Head of caudate nucleus (tissue), 42 donors: ENCODE measurements at regions not wholly inside any gene's neighbourhood (a gene's known extent, or its start where the extent isn't known, plus 50 kb on each side); places are given as distances from the start of the nearest gene placed in this dataset.
"Not testable (repeated sequence)": the region's sequence is repeated elsewhere in the genome, so short reads cannot be mapped to it uniquely, and the experiment has no call there.

Experiments used
- DNase-seq, 42 donors: peaks; one replicate each; pipeline versions ENCODE4 v3.0.0 to v3.0.0-alpha.2; 2020 to 2021; ENCODE audit warnings: mixed read lengths in 7 of 42
- intact Hi-C: fragments of 100-400 bp; cut with DNase I; formaldehyde crosslinking; loops from one replicate; pipeline ENCODE4 v1.15.0; 2022

- no peak for DNase-seq
- intact Hi-C loops, result no loop called here
Measured at GRCh38 chr14:48113713-48114112, 438.3 kb upstream of the MDGA2 start.

DNA sequence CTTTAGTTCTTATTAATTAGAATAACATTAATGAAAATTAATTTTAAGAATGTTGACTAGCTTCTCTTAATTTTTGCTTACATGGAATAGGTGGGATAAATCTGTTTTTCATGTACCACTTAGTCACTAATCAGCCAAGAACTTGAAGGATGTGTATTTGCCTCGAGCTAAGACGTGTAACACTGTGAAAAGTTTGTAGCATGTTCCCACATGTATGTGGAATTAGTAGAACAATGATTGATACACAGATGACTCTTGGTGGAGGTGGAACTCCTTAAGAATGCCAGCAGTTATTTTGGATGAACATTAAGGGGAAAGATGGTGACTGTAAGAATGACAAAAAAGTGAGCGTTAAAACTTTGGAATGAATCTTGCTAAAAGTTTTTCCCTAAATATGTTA, 435.7 kb upstream of the MDGA2 start:
- DNase-seq, result no peak
- intact Hi-C loops, result no loop called here

DNA sequence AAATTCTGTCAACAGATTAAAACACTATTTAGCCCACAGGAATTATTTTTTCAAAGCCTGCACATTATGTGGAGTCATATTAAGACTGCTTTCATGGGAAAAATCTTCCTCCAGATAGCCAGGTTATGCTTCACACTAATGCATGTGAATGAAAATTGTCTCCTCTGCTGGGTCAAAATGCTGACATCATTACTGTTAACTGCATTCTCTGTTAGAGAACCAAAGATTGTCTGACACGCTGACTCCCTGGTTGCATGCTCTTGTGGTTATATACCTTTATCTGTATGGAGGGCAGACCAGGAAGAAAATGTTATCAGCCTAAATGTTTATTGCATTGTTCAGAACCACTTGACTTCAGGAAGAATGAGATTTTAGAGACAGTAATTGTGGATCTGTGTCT, 432.2 kb upstream of the MDGA2 start:
- intact Hi-C loops, result no loop called here
- DNase-seq, result no peak

DNA sequence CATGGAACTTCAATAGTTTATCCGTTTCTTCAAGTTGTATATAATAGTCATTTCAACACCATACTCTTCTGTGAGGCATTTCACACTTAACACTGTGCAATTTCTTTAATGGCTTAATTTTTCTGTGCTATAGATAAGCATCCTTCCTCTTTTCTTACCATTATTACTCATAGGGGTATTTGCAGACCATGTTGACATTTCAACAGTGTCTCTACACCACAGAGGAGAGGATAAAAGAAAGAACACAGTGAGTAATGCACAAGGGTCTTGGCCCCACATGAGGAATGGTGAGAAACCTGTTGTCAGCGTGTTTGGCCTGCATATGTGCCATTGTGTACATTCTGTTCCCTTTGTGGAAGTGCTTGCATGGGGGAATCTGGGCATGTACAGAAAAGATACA, 421.5 kb upstream of the MDGA2 start:
- intact Hi-C loops, result no loop called here

DNA sequence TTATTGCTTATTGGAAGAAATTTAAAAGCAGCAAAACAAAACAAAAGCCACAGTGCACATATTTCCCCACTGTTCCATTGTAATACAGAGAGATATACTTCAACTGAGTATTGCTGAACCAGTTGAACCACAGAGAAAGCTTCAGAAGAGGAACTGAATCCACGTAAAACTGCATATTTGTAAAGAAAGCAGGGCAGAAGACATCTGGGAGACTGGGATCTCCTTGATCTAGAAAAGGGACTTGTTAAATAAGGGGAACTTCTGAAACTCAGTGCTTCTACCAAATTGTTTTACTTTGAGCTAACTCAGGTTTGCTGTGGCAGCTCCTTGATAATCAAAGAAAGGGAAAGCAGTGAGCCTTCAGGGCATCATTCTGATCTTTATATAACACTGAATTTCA, 411.1 kb upstream of the MDGA2 start:
- intact Hi-C loops, result no loop called here
- no peak for DNase-seq

More for the DNA sequence above, 421.5 kb upstream of the MDGA2 start:
- DNase-seq, result no peak

- intact Hi-C loops, result no loop called here
- no peak for DNase-seq
Measured at GRCh38 chr14:48075487-48075886, 400.1 kb upstream of the MDGA2 start.

DNA sequence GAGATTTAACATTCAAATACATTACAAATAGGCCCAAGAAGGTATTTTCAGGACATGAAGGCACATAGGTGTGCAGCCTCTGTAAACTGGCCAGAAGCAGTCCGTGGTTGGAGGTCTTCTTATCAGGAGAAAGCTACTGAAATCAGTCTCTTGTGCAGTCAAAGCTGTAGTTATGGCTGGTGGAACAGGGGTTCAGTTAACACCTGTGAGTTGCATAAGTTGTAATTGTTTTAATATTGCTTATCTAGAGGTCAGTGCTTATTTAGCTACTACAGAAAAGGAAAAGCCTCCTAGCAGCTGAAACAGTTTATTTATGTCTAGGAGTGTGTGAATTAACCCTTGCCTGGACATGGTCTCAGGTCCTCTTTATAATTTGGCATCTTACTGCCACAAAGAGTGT, 377.6 kb upstream of the MDGA2 start:
- intact Hi-C loops, result no loop called here
- DNase-seq, result no peak

GRCh38 chr14:48035836-48036235, 360.4 kb upstream of the MDGA2 start:
- intact Hi-C loops, result no loop called here
- DNase-seq, result no peak

- intact Hi-C loops, result no loop called here
- DNase-seq, result no peak
Measured at GRCh38 chr14:48027115-48027514, 351.7 kb upstream of the MDGA2 start.

DNA sequence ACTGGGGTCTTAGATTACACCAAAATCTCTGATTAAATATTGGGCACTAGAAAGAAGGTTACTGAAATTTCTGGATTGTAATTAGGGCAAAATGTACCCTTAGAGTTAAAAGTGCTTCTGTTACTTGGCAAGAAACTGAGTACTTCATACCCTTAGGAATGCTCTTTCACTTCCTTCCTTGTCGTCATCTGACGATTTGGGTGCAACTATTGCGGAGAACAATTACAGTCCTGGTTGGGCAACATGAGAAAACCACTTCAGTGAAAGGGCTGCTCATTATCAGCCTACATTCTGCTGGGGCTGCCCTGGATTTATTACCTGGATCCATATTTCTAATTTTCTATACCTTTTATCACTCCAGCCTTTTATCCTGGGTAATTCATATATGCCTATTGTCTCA, 348.5 kb upstream of the MDGA2 start:
- no peak for DNase-seq
- intact Hi-C loops, result no loop called here

- intact Hi-C loops, DNase-seq: not testable (repeated sequence)
Measured at GRCh38 chr14:48011484-48011883, 336.1 kb upstream of the MDGA2 start.

DNA sequence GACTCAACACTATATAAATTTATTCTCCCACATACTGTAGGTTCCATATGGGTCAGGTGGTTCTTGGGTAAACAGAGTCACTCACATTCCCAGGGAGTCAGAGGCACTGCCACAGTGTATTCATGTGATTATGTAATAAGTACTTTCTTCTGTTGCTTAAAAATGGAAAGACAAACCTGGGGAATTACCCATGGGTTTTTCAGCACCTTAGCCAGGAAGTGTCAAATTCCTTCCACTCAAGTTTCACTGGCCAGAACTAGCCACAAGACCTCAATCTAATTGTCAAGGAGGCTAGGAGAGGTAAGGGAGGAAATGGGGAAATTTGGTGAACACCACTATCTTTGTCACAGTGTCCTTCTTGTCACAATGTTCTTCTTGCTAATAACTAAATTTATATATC, 333.2 kb upstream of the MDGA2 start:
- intact Hi-C loops, result no loop called here
- no peak for DNase-seq

GRCh38 chr14:48005986-48006385, 330.6 kb upstream of the MDGA2 start:
- intact Hi-C loops, result no loop called here
- no peak for DNase-seq

- intact Hi-C loops, result no loop called here
- DNase-seq, result no peak
Measured at GRCh38 chr14:47993883-47994282, 318.5 kb upstream of the MDGA2 start.

DNA sequence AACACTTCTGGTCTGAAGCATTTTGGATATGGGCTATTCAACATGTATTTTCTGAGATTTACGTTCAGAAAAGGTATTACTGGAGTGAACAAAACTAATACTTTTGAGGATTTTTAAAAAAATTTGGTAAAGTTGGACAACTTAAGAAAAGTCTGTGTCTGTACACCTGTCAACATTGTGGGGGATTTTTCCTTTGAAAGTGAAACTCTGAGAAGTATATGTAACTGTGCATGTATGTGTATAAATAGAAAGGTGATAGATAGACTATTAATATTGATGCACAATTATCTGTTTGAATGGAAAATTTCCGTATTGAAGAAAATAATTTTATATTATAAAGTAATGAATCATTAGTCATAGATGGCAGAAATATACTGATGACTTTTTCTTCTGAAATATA, 312.8 kb upstream of the MDGA2 start:
- intact Hi-C loops, result no loop called here
- DNase-seq, result no peak

- intact Hi-C loops, result no loop called here
- DNase-seq, result no peak
Measured at GRCh38 chr14:47978871-47979270, 303.5 kb upstream of the MDGA2 start.

DNA sequence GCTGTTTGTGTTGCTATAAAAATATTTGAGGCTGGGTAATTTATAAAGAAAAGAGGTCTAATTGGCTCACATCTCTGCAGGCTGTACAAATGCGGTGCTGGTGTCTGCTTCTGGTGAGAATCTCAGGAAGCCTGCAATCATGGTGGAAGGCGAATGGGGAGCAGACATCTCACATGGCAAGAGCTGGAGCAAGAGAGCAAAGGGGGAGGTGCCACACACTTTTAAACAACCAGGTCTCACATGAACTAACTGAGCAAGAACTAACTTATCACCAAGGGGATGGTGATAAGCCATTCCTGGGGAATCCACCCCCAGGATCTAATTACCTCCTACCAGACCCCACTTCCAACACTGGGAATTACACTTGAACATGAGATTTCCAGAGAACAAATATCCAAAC, 300.7 kb upstream of the MDGA2 start:
- no peak for DNase-seq
- intact Hi-C loops, result no loop called here

DNA sequence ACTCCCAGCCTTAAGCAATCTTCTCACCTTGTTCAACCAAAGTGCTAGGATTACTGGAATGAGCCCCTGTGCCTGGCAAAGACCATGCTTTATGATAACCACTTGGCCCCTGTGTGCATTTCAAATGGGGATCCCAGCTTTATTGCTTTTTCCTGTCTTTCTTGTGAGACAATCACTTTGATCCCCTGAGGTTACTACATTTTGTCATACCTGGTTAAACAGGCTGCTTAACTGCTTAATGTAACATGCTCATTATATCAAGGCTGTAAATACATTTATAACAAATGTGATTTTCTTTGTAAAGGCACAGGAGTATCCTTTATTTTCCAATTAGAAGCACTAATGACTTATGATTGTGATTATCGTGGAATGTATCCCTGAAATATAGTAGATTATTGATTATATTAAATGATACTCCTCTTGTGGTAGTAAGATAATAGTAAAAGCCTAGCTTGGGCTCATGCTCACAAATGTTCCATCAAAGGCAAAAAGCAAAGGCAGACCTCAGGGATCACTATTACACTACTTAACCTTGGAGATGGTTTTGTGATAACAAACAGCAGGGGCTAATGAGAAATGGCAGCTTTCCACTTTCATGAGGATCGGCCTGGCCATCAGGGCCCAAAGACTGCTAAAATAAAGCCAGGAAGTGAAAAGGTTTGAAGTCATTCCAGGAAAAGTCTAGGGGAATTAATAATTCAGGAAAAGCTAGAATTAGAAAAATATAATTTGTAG, 290.8 kb upstream of the MDGA2 start:
- intact Hi-C loops, result no loop called here
- DNase-seq, result no peak

DNA sequence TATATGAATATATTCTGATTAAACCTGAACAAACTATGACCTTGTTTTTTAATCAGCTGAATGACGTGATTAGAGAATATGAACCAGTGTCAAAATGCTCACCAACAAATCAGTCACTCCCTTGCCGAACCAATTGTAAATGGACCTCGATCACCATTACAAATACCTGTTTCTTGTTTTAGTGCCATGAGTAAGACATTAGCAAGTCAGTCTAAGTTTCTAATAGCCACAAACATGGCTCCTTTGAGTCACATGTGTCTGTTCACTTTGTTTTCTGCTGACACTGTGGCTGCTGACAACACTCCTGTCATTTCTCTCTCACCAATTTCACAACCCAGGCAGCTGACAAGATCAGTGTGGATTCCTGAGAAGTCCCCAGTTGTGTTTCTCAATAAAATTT, 286.2 kb upstream of the MDGA2 start:
- DNase-seq, result no peak
- intact Hi-C loops, result no loop called here

DNA sequence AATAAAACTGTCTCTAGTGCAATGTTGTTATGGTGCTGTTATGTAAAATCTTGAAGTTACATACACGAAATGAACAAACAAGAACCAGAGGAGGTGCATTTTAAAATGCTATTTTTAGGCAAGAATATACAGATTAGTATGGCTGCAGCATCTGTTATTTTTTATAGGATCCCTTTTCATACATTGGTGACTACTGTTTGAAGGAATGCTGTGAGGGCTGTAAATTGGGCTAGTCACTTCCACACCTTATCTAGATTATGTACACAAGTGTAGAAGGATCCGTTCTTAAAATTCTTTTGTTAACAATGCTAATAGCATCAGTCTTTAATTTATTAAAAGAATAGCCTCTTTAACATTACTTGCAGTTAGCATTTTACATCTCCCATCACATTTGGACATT, 284.3 kb upstream of the MDGA2 start:
- intact Hi-C loops, result no loop called here
- DNase-seq, result no peak

GRCh38 chr14:47949006-47949405, 273.6 kb upstream of the MDGA2 start:
- DNase-seq, result no peak
- intact Hi-C loops, result no loop called here

- intact Hi-C loops, result no loop called here
- DNase-seq, result no peak
Measured at GRCh38 chr14:47935332-47935731, 259.9 kb upstream of the MDGA2 start.
